Nephron (organoid): ENCODE measurements at regions not wholly inside any gene's neighbourhood (a gene's known extent, or its start where the extent isn't known, plus 50 kb on each side); places are given as distances from the start of the nearest gene placed in this dataset.

ENCODE experiments used
- H3K27ac Mint-ChIP-seq, 3 experiments: 2 replicates each; pipeline ENCODE4 v1.8.0; 2020; ENCODE audit warnings: mixed read lengths in 3 of 3, mild to moderate bottlenecking in 2 of 3, moderate library complexity in 1 of 3
- H3K27me3 Mint-ChIP-seq: 2 replicates; pipeline ENCODE4 v1.8.0; 2021; ENCODE audit warnings: low read depth, mild to moderate bottlenecking, moderate library complexity, mixed read lengths
- H3K36me3 Mint-ChIP-seq: 2 replicates; pipeline ENCODE4 v1.8.0; 2020; ENCODE audit warnings: low read depth, mixed read lengths
- H3K4me1 Mint-ChIP-seq: 2 replicates; pipeline ENCODE4 v1.8.0; 2020; ENCODE audit warnings: mixed read lengths
- H3K4me3 Mint-ChIP-seq, 3 experiments: 2 replicates each; pipeline ENCODE4 v1.8.0; 2020; ENCODE audit warnings: mild to moderate bottlenecking in 3 of 3, mixed read lengths in 3 of 3, moderate library complexity in 2 of 3
- H3K9me3 Mint-ChIP-seq: 2 replicates; pipeline ENCODE4 v1.8.0; 2020; ENCODE audit warnings: mixed read lengths
- CTCF ChIP-seq, 3 experiments: fragments of 200-600 bp; sonication (generic); IDR thresholded peaks; one replicate each; pipeline ENCODE4 v1.5.0; 2021; ENCODE audit warnings: antibody characterized with exemption in 3 of 3; ENCODE audit not compliant: unreplicated experiment in 3 of 3

GRCh38 chr6:95127261-95127660, 450.1 kb upstream of the MANEA start:
- Mint-ChIP-seq H3K4me1 (no peaks in the 10 kb centered on the region), H3K27me3 (no peaks in the 10 kb centered on the region), H3K4me3 (no peak overlapping the region)

DNA sequence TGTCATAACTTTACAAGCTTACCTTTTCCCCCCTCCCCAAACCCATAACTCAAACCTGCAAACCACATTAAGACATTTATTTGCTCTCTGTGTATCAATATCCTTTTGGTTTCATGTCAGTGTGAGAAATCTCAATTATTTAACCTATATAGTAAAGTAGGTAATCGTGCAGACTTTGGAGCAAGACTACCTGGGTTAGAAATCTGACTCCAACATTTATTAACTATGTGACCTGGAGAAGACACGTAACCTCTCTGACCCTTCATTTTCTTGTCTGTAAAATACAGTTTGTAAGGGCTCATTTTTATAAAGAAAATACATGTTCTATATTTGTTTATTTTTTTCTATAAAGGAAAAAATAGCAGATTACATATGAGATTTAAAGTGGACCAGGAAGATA, 448.9 kb upstream of the MANEA start:
- H3K27me3 Mint-ChIP-seq: no peaks in the 10 kb centered on the region
- no peak for TF ChIP-seq CTCF (IDR thresholded peaks at IDR 0.05; ENCODE audit: unreplicated experiment in 3 of 3)
- no peaks in the 10 kb centered on the region for H3K36me3 Mint-ChIP-seq
- H3K27ac Mint-ChIP-seq: no peak overlapping the region
- no peak overlapping the region for H3K4me3 Mint-ChIP-seq
- H3K9me3 Mint-ChIP-seq: no peaks in the 10 kb centered on the region
- H3K4me1 Mint-ChIP-seq: no peaks in the 10 kb centered on the region

More at GRCh38 chr6:95127261-95127660, 450.1 kb upstream of the MANEA start:
- Mint-ChIP-seq H3K27ac (no peak overlapping the region), H3K36me3 (no peaks in the 10 kb centered on the region), H3K9me3 (no peaks in the 10 kb centered on the region)
- TF ChIP-seq CTCF (IDR thresholded peaks at IDR 0.05; ENCODE audit: unreplicated experiment in 3 of 3): no peak

DNA sequence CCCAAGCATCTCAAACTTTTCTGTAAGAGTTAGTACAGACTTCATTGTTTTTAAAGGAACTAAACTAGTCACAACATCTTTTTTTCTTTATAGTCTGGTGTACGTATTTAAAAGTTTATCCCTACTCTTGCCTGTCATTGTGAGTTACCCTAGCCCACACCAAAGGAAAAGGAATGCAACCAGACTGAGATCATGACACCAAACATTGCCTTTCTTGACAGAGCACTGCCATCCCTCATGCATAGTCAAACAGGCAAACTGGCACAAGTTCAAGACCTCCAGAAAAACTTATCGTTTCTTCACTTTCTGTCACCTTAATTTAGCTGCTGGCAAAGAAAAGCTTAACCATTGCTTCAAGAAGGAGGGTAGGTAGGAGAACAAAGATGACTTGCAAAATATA, 448.4 kb upstream of the MANEA start:
- H3K36me3 Mint-ChIP-seq: no peaks in the 10 kb centered on the region
- H3K4me1 Mint-ChIP-seq: no peaks in the 10 kb centered on the region
- no peak for TF ChIP-seq CTCF (IDR thresholded peaks at IDR 0.05; ENCODE audit: unreplicated experiment in 3 of 3)
- H3K9me3 Mint-ChIP-seq: no peaks in the 10 kb centered on the region
- H3K27ac Mint-ChIP-seq: no peak overlapping the region
- H3K4me3 Mint-ChIP-seq: no peak overlapping the region
- H3K27me3 Mint-ChIP-seq: no peaks in the 10 kb centered on the region

GRCh38 chr6:95133578-95133977, 443.8 kb upstream of the MANEA start:
- TF ChIP-seq CTCF (IDR thresholded peaks at IDR 0.05; ENCODE audit: unreplicated experiment in 3 of 3): peak in 2 of 3 experiments; percentile 21 to 23

DNA sequence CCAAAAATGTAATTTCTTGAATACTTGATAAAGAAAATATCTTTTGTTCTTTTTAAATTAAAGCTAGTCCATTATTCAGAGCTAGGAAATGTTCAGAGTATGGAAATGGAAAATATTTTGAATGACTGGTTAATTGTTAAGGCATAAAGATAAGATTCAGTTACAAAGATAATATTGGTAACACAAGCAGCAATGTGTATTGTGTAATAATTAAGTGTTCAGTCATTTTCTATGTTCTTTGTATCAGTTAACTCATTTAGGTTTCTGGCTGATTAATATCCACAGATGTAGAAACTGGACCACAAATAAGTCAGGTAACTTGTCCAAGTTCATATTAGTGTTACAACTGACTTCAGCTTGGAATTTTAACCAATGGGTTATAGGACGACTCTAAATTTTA, 442.2 kb upstream of the MANEA start:
- no peak for TF ChIP-seq CTCF (IDR thresholded peaks at IDR 0.05; ENCODE audit: unreplicated experiment in 3 of 3)
- Mint-ChIP-seq H3K4me3 (no peak overlapping the region), H3K36me3 (no peaks in the 10 kb centered on the region), H3K27me3 (no peaks in the 10 kb centered on the region), H3K4me1 (no peaks in the 10 kb centered on the region), H3K9me3 (no peaks in the 10 kb centered on the region), H3K27ac (no peak overlapping the region)

More at GRCh38 chr6:95133578-95133977, 443.8 kb upstream of the MANEA start:
- H3K4me3 Mint-ChIP-seq: no peak overlapping the region
- no peak overlapping the region for H3K27ac Mint-ChIP-seq
- H3K9me3 Mint-ChIP-seq: no peaks in the 10 kb centered on the region
- H3K27me3 Mint-ChIP-seq: no peaks in the 10 kb centered on the region
- no peaks in the 10 kb centered on the region for H3K36me3 Mint-ChIP-seq
- no peaks in the 10 kb centered on the region for H3K4me1 Mint-ChIP-seq

DNA sequence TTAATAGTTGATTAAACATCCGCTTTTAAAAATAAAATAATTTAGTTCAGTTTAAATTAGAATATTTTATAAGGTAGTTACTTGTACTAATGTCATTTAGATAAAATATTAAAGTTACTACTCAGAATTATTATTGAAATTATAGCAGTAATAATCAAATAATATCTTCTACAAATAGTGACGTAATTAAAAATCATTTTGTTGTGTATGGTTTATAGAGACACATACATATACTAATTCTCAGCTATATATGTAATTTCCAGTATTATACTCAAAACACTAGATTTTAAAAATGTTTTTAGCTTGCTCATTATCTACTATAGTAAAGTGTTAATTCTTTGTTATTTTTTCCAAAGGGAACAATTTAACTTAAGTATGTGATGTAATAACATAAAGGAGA, 435.2 kb upstream of the MANEA start:
- H3K4me1 Mint-ChIP-seq: no peaks in the 10 kb centered on the region
- H3K27ac Mint-ChIP-seq: no peak overlapping the region
- no peaks in the 10 kb centered on the region for H3K36me3 Mint-ChIP-seq
- TF ChIP-seq CTCF (IDR thresholded peaks at IDR 0.05; ENCODE audit: unreplicated experiment in 3 of 3): no peak
- no peak overlapping the region for H3K4me3 Mint-ChIP-seq
- H3K27me3 Mint-ChIP-seq: no peaks in the 10 kb centered on the region
- no peaks in the 10 kb centered on the region for H3K9me3 Mint-ChIP-seq
